D721Med (cell line): ENCODE measurements at regions not wholly inside any gene's neighbourhood (a gene's known extent, or its start where the extent isn't known, plus 50 kb on each side); places are given as distances from the start of the nearest gene placed in this dataset.

Source experiments
- DNase-seq: peaks from one replicate; pipeline ENCODE4 v3.0.0; 2011; ENCODE audit warnings: low spot score; ENCODE audit not compliant: insufficient read length
- FAIRE-seq: peaks from 2 replicates; lab custom pipeline; 2011; peaks lifted over from hg19 to GRCh38; lab: Jason Lieb, UNC
- CTCF ChIP-seq: IDR thresholded peaks from 2 replicates; pipeline ENCODE4 v1.5.1; 2012; ENCODE audit warnings: mild to moderate bottlenecking, control low read depth; ENCODE audit not compliant: insufficient read depth; ENCODE audit errors: missing control alignments

- no peak for FAIRE-seq
- no peak for TF ChIP-seq CTCF
- DNase-seq: no peak
Observed at GRCh38 chr14:34032720-34033119, 81.8 kb upstream of the EGLN3 start.

GRCh38 chr14:34030864-34031263, 80.0 kb upstream of the EGLN3 start:
- FAIRE-seq (no peak), DNase-seq (no peak)
- no peak for TF ChIP-seq CTCF

DNA sequence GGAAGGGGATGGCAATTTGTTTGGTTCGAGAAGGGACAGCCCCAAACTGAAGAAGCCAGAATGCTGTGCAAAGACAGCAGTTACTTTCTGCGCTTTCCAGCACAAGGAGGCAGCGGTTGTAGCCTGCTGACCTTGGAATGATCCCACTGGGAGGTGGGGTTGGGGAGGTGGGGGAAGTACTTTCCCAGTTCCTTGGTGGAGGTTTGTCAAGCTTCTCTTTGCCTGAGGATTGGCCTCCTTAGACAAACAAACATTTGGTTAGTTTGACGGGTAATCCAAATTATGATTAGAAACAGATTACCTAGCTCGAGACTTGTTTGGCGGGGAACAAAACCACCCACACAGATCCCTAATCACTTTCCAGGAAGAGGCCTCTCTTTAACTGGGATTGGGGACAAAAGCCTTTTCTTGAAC, 79.1 kb upstream of the EGLN3 start:
- DNase-seq (no peak), FAIRE-seq (no peak)
- TF ChIP-seq CTCF: no peak

DNA sequence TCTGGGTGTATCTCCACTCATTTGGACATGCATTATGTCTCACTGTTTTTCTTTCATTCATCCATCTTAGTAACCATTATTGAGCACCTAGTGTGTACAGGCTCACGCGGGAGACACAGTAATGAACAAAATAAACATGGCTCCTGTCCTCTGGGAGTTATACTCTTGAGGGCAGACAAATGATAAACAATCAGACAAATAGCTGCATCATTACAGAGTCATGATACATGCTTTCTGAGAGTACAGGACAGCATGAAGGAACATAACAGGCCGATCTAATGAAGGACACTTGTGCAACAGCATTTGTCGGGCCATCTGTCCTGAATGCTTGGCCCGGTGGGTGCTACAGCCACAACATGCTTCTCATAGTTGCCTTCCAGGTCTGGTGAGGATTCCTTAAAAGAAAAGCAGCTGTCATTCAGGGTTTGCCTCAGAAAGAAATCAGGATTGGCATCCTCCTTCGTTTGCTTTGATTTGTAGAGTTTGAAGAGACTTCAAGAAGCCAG, 77.2 kb upstream of the EGLN3 start:
- TF ChIP-seq CTCF: no peak
- FAIRE-seq: no peak
- no peak for DNase-seq

DNA sequence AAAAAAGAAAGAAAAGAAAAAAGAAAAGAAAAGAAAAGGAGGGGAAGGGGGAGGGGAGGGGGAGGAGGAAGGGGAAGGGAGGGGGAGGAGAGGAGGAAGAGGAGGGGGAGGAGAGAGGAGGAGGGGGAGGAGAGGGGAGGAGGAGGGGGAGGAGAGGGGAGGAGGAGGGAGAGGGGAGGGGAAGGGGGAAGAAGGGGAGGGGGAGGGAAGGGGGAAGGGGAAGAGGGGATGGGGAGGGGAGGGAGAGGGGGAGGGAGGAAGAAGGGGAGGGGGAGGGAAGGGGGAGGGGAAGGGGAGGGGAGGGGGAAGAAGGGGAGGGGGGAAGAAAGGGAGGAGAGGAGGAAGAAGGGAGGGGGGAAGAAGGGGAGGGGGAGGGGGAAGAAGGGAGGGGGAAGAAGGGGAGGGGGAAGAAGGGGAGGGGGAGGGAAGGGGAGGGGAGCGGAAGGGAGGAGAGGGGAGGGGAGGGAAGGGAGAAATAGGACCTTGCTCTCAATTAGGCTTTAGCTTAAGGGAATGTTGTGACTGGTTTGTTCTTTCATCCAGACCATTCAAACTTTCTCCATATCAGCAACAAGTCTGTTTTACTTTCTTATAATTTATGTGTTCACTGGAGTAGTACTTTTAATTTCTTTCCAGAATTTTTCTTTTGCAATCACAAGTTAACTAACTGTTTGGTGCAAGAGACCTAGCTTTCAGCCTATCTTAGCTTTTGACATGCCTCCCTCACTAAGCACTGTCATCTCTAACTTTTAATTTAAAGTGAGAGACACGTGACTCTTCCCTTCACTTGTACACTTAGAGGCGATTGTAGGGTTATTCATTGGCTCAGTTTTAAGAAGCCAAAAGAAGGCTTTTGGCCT, 76.5 kb upstream of the EGLN3 start:
- TF ChIP-seq CTCF: no peak
- no peak for FAIRE-seq
- no peak for DNase-seq

DNA sequence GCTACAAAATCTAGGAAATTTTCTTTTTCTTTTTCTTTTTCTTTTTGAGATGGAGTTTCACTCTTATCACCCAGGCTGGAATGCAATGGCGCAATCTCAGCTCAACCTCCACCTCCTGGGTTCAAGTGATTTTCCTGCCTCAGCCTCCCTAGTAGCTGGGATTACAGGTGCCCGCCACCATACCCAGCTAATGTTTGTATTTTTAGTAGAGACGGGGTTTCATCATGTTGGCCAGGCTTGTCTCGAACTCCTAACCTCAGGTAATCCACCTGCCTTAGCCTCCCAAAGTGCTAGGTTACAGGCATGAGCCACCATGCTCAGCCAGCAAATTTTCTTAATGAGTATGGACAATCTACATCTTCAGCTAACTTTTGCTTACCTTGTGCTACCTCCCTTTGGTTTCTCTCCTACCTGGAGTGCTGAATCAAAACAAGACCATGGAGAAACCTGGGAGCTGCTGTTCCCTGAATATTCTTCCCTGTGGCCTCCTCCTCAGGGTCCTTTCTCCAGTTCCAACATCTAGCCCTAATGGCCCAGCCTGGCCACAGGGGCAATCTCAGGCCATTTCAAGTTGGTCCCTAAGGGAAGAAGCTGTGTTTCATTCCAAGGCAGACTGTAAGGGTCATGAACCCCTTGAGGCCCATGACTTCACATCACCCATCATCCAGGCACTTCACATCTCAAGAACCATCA, 74.6 kb upstream of the EGLN3 start:
- no peak for DNase-seq
- FAIRE-seq: no peak
- TF ChIP-seq CTCF: no peak

- DNase-seq (no peak), FAIRE-seq (no peak)
- no peak for TF ChIP-seq CTCF
Observed at GRCh38 chr14:34024768-34025144, 73.9 kb upstream of the EGLN3 start.
